ENCODE measurements at regions not wholly inside any gene's neighbourhood (a gene's known extent, or its start where the extent isn't known, plus 50 kb on each side); places are given as distances from the start of the nearest gene placed in this dataset.

- no peak overlapping the region for H3K27ac ChIP-seq
- no peaks in the 10 kb centered on the region; the same call in 1 of the 2 replicates for H3K27me3 ChIP-seq (replicated peaks)
- no peaks in the 10 kb centered on the region for H3K36me3 ChIP-seq
- no peak for DNase-seq (ENCODE audit: low read depth in 1 of 2, low spot score in 2 of 2)
- H3K9me3 ChIP-seq (replicated peaks) = no peaks in the 10 kb centered on the region
- H3K4me1 ChIP-seq (replicated peaks) = no peaks in the 10 kb centered on the region
- no peak overlapping the region for H3K4me3 ChIP-seq
Observed at GRCh38 chr15:96068897-96069296, 261.6 kb upstream of the NR2F2 start.

GRCh38 chr15:96070636-96071035 is 259.9 kb upstream of the NR2F2 start:
- Histone ChIP-seq H3K4me1 (replicated peaks) (no peaks in the 10 kb centered on the region), H3K9me3 (replicated peaks) (no peaks in the 10 kb centered on the region), H3K27me3 (replicated peaks) (no peaks in the 10 kb centered on the region; the same call in 1 of the 2 replicates), H3K36me3 (no peaks in the 10 kb centered on the region), H3K4me3 (no peak overlapping the region), H3K27ac (no peak overlapping the region)
- DNase-seq (ENCODE audit: low read depth in 1 of 2, low spot score in 2 of 2) = no peak

GRCh38 chr15:96072821-96073220 is 257.7 kb upstream of the NR2F2 start:
- Histone ChIP-seq H3K4me3 (no peak overlapping the region), H3K27ac (no peak overlapping the region), H3K9me3 (replicated peaks) (no peaks in the 10 kb centered on the region), H3K4me1 (replicated peaks) (peaks cover 4% of the 10 kb centered on the region; the same call in 1 of the 2 replicates), H3K27me3 (replicated peaks) (no peaks in the 10 kb centered on the region), H3K36me3 (no peaks in the 10 kb centered on the region)
- DNase-seq (ENCODE audit: low read depth in 1 of 2, low spot score in 2 of 2) = no peak

- no peak for DNase-seq (ENCODE audit: low read depth in 1 of 2, low spot score in 2 of 2)
- peaks cover 4% of the 10 kb centered on the region; the same call in 1 of the 2 replicates for H3K4me1 ChIP-seq (replicated peaks)
Observed at GRCh38 chr15:96073908-96074307, 256.6 kb upstream of the NR2F2 start.

GRCh38 chr15:96075895-96076294 is 254.6 kb upstream of the NR2F2 start:
- Histone ChIP-seq H3K27ac (no peak overlapping the region), H3K4me1 (replicated peaks) (peaks cover 4% of the 10 kb centered on the region; the same call in 1 of the 2 replicates), H3K36me3 (no peaks in the 10 kb centered on the region), H3K9me3 (replicated peaks) (no peaks in the 10 kb centered on the region), H3K27me3 (replicated peaks) (no peaks in the 10 kb centered on the region), H3K4me3 (no peak overlapping the region)
- DNase-seq (ENCODE audit: low read depth in 1 of 2, low spot score in 2 of 2) = no peak

More at GRCh38 chr15:96073908-96074307, 256.6 kb upstream of the NR2F2 start:
- no peak overlapping the region for H3K4me3 ChIP-seq
- no peak overlapping the region for H3K27ac ChIP-seq
- no peaks in the 10 kb centered on the region for H3K36me3 ChIP-seq
- H3K27me3 ChIP-seq (replicated peaks) = no peaks in the 10 kb centered on the region
- H3K9me3 ChIP-seq (replicated peaks) = no peaks in the 10 kb centered on the region

- no peaks in the 10 kb centered on the region for H3K9me3 ChIP-seq (replicated peaks)
- H3K36me3 ChIP-seq = no peaks in the 10 kb centered on the region
- H3K27me3 ChIP-seq (replicated peaks) = no peaks in the 10 kb centered on the region
- no peak overlapping the region for H3K27ac ChIP-seq
- peaks cover 4% of the 10 kb centered on the region; the same call in 1 of the 2 replicates for H3K4me1 ChIP-seq (replicated peaks)
- DNase-seq (ENCODE audit: low read depth in 1 of 2, low spot score in 2 of 2) = no peak
- no peak overlapping the region for H3K4me3 ChIP-seq
Observed at GRCh38 chr15:96076350-96076749, 254.2 kb upstream of the NR2F2 start.

GRCh38 chr15:96079041-96079440 is 251.5 kb upstream of the NR2F2 start:
- Histone ChIP-seq H3K36me3 (no peaks in the 10 kb centered on the region), H3K4me1 (replicated peaks) (peaks cover 4% of the 10 kb centered on the region; the same call in 1 of the 2 replicates), H3K27me3 (replicated peaks) (no peaks in the 10 kb centered on the region), H3K9me3 (replicated peaks) (no peaks in the 10 kb centered on the region), H3K4me3 (no peak overlapping the region), H3K27ac (no peak overlapping the region)
- DNase-seq (ENCODE audit: low read depth in 1 of 2, low spot score in 2 of 2) = no peak

GRCh38 chr15:96079882-96080281 is 250.6 kb upstream of the NR2F2 start:
- peaks cover 4% of the 10 kb centered on the region; the same call in 1 of the 2 replicates for H3K4me1 ChIP-seq (replicated peaks)
- DNase-seq (ENCODE audit: low read depth in 1 of 2, low spot score in 2 of 2) = no peak
- no peaks in the 10 kb centered on the region for H3K9me3 ChIP-seq (replicated peaks)
- no peak overlapping the region for H3K4me3 ChIP-seq
- no peaks in the 10 kb centered on the region for H3K27me3 ChIP-seq (replicated peaks)
- H3K36me3 ChIP-seq = no peaks in the 10 kb centered on the region
- H3K27ac ChIP-seq = no peak overlapping the region

- Histone ChIP-seq H3K4me1 (replicated peaks) (peaks cover 27% of the 10 kb centered on the region), H3K4me3 (no peak overlapping the region), H3K27me3 (replicated peaks) (no peaks in the 10 kb centered on the region), H3K27ac (no peak overlapping the region), H3K36me3 (no peaks in the 10 kb centered on the region), H3K9me3 (replicated peaks) (no peaks in the 10 kb centered on the region)
- no peak for DNase-seq (ENCODE audit: low read depth in 1 of 2, low spot score in 2 of 2)
Observed at GRCh38 chr15:96086164-96086563, 244.3 kb upstream of the NR2F2 start.

- no peak overlapping the region for H3K4me3 ChIP-seq
- no peaks in the 10 kb centered on the region for H3K9me3 ChIP-seq (replicated peaks)
- no peaks in the 10 kb centered on the region for H3K27me3 ChIP-seq (replicated peaks)
- peaks cover 30% of the 10 kb centered on the region for H3K4me1 ChIP-seq (replicated peaks)
- no peaks in the 10 kb centered on the region for H3K36me3 ChIP-seq
- no peak overlapping the region for H3K27ac ChIP-seq
- DNase-seq (ENCODE audit: low read depth in 1 of 2, low spot score in 2 of 2) = peak in 1 of 2 experiments; percentile 18
Observed at GRCh38 chr15:96087180-96087884, 243.2 kb upstream of the NR2F2 start.

- Histone ChIP-seq H3K9me3 (replicated peaks) (no peaks in the 10 kb centered on the region), H3K4me3 (no peak overlapping the region), H3K4me1 (replicated peaks) (peaks cover 43% of the 10 kb centered on the region), H3K27me3 (replicated peaks) (no peaks in the 10 kb centered on the region), H3K36me3 (no peaks in the 10 kb centered on the region), H3K27ac (peak overlapping the region; percentile 84)
- DNase-seq (ENCODE audit: low read depth in 1 of 2, low spot score in 2 of 2) = peak in 1 of 2 experiments; percentile 87
Observed at GRCh38 chr15:96088650-96089049, 241.8 kb upstream of the NR2F2 start.

GRCh38 chr15:96089405-96090058 is 241.0 kb upstream of the NR2F2 start:
- Histone ChIP-seq H3K4me3 (no peak overlapping the region), H3K4me1 (replicated peaks) (peaks cover 52% of the 10 kb centered on the region), H3K9me3 (replicated peaks) (no peaks in the 10 kb centered on the region), H3K36me3 (no peaks in the 10 kb centered on the region), H3K27ac (peak overlapping the region; percentile 84), H3K27me3 (replicated peaks) (no peaks in the 10 kb centered on the region)
- DNase-seq (ENCODE audit: low read depth in 1 of 2, low spot score in 2 of 2) = no peak

- no peak for DNase-seq (ENCODE audit: low read depth in 1 of 2, low spot score in 2 of 2)
- Histone ChIP-seq H3K27ac (no peak overlapping the region), H3K27me3 (replicated peaks) (no peaks in the 10 kb centered on the region), H3K36me3 (no peaks in the 10 kb centered on the region), H3K9me3 (replicated peaks) (no peaks in the 10 kb centered on the region), H3K4me1 (replicated peaks) (peaks cover 55% of the 10 kb centered on the region), H3K4me3 (no peak overlapping the region)
Observed at GRCh38 chr15:96092186-96092585, 238.3 kb upstream of the NR2F2 start.

GRCh38 chr15:96093063-96093462 is 237.4 kb upstream of the NR2F2 start:
- Histone ChIP-seq H3K36me3 (no peaks in the 10 kb centered on the region), H3K27ac (no peak overlapping the region), H3K4me1 (replicated peaks) (peaks cover 46% of the 10 kb centered on the region), H3K4me3 (no peak overlapping the region), H3K27me3 (replicated peaks) (no peaks in the 10 kb centered on the region), H3K9me3 (replicated peaks) (no peaks in the 10 kb centered on the region)
- DNase-seq (ENCODE audit: low read depth in 1 of 2, low spot score in 2 of 2) = peak in 1 of 2 experiments; percentile 73
